ENCODE measurements at regions not wholly inside any gene's neighbourhood (a gene's known extent, or its start where the extent isn't known, plus 50 kb on each side); places are given as distances from the start of the nearest gene placed in this dataset.
A peak's percentile ranks its signal among the peaks of the same experiment; 100 is the strongest.
"Not testable (repeated sequence)": the region's sequence is repeated elsewhere in the genome, so short reads cannot be mapped to it uniquely, and the experiment has no call there.

- DNase-seq: no peak
Measured at GRCh38 chr2:211157211-211157610, 600.8 kb downstream of the CPS1 start.

- DNase-seq: peak; percentile 46
Measured at GRCh38 chr2:211157856-211158463, 601.6 kb downstream of the CPS1 start.

DNA sequence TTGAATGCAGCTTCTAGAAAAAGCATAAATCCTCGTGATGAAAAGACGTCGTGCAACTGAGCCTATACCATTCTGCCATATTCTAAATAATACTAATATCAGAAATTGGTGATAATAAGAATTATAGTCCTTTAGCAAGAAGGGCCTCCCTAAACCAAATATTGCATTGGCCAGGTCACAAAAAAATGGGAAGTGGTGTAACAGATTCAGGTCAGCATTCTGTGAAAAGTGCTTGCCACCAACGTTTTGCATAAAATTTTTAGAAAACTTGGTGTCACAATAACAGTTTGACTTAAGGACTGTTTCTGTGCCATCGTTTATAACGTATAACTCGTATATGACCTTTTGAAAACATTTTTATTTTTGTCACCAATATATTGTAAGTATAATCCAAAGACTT lies 603.6 kb downstream of the CPS1 start:
- DNase-seq: no peak

GRCh38 chr2:211161236-211161635 lies 604.8 kb downstream of the CPS1 start:
- no peak for DNase-seq

- no peak for DNase-seq
Measured at GRCh38 chr2:211162911-211163310, 606.5 kb downstream of the CPS1 start.

DNA sequence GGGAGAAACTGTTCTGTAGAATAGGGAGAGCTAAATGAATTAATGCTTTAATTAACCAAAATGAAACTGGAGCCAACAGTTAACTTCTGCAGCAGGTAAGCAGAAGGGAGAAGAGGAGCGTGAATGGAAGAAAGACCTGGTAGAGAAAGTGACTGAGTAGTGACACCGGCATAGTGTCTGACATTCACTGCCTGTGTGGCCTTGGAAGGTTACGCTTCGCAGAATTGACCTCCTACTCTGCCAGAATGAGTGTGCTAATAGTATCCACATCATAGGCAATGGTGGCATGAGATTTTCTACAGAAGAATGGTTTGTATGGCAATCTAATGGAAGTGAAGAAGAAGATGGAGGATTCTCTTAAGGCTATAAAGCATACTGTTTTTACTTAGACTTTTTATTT lies 614.4 kb downstream of the CPS1 start:
- no peak for DNase-seq

DNA sequence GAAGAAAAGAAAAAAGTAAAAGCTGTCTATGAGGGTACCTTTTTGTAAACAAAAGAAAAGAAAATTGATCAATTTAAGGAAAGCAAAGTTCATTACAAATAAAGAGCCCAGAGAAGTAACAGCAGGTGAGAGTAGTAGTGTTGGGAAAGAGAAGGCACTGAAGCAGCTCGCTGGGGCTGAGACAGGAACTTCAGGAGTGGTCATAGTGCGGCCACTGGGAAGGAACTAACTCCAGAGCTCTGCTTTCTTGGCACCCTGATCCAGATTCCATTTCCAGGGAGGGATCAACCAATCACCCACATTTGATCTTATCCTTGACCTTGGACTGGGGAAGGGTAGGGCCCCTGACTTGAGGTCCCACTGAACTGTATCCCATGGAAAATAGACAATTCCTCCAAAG lies 617.6 kb downstream of the CPS1 start:
- DNase-seq: no peak

DNA sequence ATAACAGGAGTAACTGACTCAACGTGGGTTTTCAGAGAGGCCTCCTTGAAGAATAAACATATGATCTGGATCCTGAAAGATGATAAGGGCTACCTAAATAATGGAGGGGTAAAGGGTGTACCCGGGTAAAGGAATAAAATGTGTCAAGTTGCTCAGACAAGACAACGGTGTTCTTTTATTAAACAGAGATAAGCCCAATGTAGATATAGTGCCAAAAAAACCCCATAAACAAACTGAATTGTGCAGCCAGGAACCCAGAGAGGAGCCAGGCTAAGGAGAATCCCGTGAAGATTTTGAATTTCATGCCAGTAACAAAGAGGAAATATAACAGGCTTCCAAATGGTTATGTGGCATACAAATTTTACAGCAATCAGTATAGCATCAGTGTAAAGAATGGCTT lies 618.2 kb downstream of the CPS1 start:
- no peak for DNase-seq

DNA sequence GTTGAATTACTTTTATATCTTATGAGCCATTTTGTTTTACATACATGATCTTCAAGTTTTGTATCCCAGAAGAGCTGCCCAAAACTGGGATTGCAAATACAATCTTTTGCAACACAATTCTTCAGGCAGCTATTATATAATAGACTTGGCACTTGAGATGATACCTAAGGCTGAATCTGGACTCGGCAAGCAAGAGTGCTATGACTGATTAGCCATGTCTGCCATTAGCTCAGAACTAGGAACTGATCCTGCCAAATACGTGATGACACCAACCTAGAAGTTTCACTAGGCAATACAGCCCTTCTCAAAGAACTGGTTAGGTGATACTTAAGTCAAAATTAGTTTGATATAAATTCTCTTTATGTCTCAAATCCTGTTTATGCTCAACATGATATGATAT lies 619.6 kb downstream of the CPS1 start:
- no peak for DNase-seq

DNA sequence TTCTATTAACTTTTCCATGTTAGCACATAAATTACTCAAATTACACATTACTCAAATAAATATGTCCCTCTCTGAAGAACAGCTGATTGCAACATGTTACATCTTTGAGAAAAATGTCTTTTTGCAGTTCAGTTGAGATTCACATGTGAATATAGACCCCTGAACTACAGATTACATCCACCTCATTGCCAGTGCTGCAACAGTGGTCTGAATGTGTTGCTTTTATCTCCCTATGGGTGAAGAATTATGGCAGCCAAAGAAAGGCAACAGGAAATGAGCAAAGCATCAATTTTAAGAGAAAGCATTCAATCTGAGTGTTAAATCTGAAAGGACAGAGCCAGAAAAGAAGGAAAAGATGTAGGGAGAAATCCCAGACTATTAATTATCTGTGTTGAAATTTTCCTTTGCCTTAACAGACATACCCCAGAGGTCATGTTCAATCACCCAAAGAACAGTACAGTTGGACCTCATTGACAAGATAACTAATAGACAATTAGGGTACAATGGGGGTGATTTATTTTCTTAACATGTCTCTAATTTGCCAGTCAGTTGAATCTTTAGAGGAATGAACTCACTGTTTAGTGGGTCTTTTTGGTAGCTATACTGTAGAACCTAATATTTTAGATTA lies 620.2 kb downstream of the CPS1 start:
- DNase-seq: no peak

DNA sequence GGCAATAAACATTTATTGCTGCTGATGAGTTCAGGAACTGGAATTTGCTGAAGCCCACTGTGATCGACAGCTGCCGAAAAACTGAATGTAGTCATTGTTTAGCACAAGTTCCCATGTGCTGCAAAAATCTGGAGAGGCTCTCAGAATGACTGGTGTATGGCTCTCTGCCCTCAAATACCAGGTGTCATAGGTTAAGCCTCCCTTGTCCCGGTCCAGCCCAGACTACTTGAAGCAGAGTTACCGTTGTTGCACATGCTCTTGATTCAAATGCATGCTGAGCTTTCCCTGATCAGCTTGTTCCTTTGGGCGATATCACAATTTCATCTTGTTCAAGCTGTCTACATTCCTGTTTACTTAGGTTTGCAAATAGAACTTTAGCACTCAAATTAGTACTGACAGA lies 625.2 kb downstream of the CPS1 start:
- DNase-seq: no peak

- no peak for DNase-seq
Measured at GRCh38 chr2:211187602-211188001, 631.2 kb downstream of the CPS1 start.

DNA sequence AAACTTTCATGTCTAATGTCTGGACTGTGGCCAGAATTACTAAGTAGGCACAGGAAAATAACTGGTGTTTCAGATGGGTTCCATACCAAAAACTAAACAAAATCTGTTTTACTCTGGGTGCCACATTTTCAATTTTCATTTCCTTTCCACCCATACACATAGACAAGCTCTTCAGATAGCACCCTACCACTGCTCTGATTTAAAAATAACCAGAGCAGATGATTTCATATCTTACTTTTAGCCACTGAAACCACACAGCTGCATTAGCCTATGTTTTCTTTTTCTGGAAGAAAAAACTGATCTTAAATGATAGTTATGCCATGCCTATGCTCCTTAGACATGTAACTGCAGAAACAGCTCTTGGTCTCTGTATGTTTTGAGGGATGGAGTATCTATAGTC lies 647.6 kb downstream of the CPS1 start:
- no peak for DNase-seq

- no peak for DNase-seq
Measured at GRCh38 chr2:211204456-211204855, 648.1 kb downstream of the CPS1 start.

GRCh38 chr2:211204902-211205301 lies 648.5 kb downstream of the CPS1 start:
- no peak for DNase-seq

DNA sequence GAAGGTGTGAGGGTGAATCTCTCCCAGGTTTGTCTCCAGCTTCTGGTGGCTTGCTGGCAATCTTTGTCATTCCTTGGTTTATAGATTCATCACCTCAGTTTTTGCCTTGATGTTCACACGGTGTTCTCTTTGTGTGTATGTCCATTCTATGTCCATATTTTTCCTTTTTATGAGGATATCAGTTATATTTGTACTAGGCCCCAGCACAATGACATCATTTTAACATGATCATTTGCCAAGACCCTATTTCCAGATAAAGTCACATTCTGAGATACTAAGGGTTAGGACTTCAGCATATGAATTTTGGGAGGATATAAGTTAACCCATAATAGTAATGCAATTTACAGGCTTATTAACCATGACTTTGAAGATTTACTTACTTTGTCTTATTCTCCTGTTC lies 649.0 kb downstream of the CPS1 start:
- no peak for DNase-seq

GRCh38 chr2:211205836-211206235 lies 649.4 kb downstream of the CPS1 start:
- DNase-seq: no peak

DNA sequence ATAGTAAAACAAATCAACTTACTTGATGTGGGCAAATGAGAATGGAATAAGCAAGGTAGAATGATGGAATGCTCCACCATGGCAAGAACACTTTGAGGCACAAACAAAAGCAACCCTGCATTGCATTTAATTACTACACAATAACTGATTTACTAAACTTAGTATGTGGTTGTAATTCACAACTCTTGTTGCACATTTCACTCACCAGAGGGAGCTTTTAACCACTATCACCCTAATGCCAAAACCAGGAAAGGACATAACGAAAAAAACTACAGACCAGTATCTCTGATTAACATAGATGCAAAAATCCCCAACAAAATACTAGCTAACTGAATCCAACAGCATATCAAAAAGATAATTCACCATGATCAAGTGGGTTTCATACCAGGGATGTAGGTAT lies 659.8 kb downstream of the CPS1 start:
- no peak for DNase-seq

GRCh38 chr2:211219548-211219947 lies 663.1 kb downstream of the CPS1 start:
- not testable (repeated sequence) for DNase-seq

GRCh38 chr2:211225784-211226183 lies 669.4 kb downstream of the CPS1 start:
- no peak for DNase-seq

DNA sequence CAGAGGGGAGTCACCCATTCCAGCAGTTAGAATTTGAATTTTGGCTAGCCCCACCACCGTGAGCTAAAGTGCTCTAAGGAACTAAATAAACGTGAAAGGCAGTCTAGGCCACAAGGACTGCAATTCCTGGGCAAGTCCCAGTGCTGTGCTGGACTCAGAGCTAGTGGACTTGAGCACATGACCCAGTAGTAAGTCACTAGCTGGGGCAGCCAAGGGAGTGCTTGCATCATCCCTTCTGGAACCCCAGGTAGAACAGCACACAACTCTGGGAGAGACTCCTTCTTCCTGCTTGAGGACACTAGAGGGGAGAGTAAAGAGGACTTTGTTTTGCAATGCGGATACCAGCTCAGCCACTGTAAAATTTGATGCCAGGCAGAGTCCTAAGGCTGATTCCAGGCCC lies 672.2 kb downstream of the CPS1 start:
- DNase-seq: no peak

DNA sequence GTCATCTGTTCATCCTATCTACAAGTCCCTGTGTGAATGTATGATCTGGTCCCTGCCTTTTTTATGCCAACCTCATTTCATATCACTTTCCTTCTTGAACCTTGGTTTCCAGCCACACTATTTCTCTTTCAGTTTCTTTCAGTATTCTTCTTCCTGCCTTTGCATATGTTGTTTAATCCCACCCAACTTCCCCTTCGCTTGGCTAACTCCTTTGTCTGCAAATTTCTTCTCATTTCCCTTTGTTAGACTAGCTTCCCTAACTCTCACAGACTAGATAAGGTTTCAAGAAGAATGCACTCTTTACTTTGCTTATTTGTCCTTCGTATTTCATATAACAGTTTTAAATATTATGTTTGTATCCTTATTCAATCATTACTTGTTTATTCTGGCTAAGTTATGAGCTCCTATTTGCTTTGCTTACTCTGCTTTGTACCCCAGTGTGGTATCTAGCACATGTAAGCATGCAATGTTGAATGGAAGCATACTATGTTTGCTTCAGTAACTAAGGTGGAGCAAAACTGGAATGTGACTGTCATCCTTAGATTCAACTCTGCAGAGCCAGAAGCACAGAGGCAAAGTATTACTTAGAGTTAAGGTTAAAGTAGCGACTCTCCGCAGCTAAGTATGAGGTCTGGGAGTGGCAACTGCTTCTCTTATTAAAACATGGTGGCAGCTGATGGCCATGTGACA lies 681.3 kb downstream of the CPS1 start:
- DNase-seq: no peak

DNA sequence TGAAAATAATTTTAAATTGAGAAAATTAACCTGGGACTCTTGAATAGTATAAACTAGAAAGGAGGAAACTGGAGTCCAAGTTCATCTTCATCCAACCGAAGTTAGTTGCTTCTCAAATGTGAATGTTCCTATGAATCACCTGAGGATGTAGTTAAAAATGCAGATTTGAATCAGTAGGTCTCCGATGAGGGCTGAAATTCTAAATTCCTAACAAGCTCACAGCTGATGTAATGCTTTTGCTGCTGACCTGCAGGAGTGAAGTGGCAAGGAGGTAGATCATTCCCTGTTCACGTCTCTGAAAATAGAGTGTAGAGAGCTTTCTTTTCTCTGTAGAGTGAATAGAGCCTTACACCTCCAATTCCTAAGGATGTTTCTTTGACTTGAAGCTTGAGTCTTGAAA lies 685.5 kb downstream of the CPS1 start:
- no peak for DNase-seq

DNA sequence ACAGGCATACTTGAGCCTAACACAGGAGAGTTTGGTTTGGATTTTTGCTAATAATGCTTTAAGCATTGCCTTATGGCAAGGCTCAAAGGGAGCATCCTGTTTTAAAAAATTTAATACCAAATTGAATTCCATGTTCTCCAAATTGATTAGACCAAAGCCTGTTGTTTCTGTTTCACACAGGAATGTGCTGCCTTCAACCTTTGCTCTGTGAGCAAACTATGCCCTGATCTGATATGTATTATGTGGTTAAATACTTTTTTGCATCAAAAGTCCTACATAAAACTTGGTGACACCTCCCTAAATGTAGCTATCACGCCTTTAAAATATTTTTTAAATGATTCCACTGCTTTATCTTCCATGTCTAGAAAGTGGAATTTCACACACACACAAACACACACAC lies 691.4 kb downstream of the CPS1 start:
- DNase-seq: no peak

DNA sequence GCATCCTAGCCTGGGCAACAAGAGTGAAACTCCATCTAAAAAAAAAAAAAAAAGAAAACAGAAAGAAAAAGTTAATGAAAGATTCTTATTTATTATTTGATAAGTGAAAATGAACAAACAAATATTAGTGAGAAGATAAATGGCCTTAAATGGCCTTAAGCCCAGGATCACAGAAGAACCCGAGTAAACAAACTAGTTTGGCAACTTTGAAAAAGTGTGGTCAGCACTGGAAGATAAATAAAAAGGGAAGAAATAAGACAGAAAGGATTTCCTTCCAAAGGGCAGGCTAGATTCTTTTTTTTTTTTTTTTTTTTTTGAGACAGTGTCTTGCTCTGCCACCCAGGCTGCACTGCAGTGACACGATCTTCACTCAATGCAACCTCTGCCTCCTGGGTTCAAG lies 692.4 kb downstream of the CPS1 start:
- no peak for DNase-seq
